Subcutaneous abdominal adipose tissue (tissue), 5 donors: ENCODE measurements at regions not wholly inside any gene's neighbourhood (a gene's known extent, or its start where the extent isn't known, plus 50 kb on each side); places are given as distances from the start of the nearest gene placed in this dataset.

ENCODE experiments used
- H3K27ac ChIP-seq: one replicate; pipeline ENCODE4 v1.7.0; 2013; ENCODE audit warnings: low read depth, mild to moderate bottlenecking, inconsistent platforms, low read length, moderate library complexity
- H3K27me3 ChIP-seq, 5 donors: one replicate each; pipeline ENCODE4 v1.7.0; 2013; ENCODE audit warnings: low read length in 5 of 5, inconsistent platforms in 1 of 5; ENCODE audit not compliant: control insufficient read depth in 5 of 5, insufficient read depth in 4 of 5
- H3K36me3 ChIP-seq, 5 donors: one replicate each; pipeline ENCODE4 v1.7.0; 2013; ENCODE audit warnings: low read length in 5 of 5; ENCODE audit not compliant: control insufficient read depth in 5 of 5, insufficient read depth in 5 of 5
- H3K4me1 ChIP-seq, 5 donors: one replicate each; pipeline ENCODE4 v1.7.0; 2013; ENCODE audit warnings: low read length in 5 of 5, mild to moderate bottlenecking in 3 of 5, moderate library complexity in 1 of 5; ENCODE audit not compliant: control insufficient read depth in 5 of 5, insufficient read depth in 5 of 5
- H3K4me3 ChIP-seq, 5 donors: one replicate each; pipeline ENCODE4 v1.7.0; 2013; ENCODE audit warnings: low read length in 5 of 5, low read depth in 1 of 5
- H3K9ac ChIP-seq, 5 donors: one replicate each; pipeline ENCODE4 v1.7.0; 2013; ENCODE audit warnings: low read length in 5 of 5, mild to moderate bottlenecking in 4 of 5, moderate library complexity in 3 of 5
- H3K9me3 ChIP-seq, 5 donors: one replicate each; pipeline ENCODE4 v1.7.0; 2013; ENCODE audit warnings: low read length in 5 of 5; ENCODE audit not compliant: control insufficient read depth in 5 of 5
- donor health status: healthy.
- donor health status: healthy.
- donor health status: healthy.
- donor health status: healthy.
- donor health status: healthy.

DNA sequence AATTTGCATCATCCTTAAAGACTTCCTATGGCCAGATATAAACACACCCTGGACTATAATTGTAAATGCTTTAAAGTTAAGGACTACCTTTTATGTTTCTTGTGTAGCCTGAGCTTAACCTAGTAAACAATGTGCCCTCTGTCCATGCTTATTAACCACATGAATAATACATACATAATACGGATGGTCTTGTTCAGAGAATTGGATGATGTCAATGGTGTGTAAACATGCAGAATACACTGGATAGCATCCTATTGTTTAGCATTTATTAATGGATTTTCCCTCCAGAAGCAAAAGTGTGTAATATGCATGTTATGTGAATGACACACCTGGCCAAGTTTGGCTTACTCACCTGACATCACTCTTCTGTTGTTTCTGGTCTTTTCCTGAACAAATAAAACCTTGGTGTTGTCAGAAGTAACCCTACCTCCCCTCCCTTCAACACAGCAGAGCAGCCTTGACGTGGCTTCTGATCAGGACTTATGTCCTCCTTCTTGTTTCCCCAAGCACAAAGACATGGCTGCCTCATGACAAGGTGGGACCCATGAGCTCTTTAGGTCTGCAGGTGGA, 517.9 kb downstream of the MTRR start:
- Histone ChIP-seq H3K27me3 (no peaks in the 10 kb centered on the region), H3K27ac (no peak overlapping the region), H3K9ac (no peak overlapping the region), H3K36me3 (no peaks in the 10 kb centered on the region), H3K4me3 (no peak overlapping the region), H3K9me3 (no peaks in the 10 kb centered on the region), H3K4me1 (no peaks in the 10 kb centered on the region)

DNA sequence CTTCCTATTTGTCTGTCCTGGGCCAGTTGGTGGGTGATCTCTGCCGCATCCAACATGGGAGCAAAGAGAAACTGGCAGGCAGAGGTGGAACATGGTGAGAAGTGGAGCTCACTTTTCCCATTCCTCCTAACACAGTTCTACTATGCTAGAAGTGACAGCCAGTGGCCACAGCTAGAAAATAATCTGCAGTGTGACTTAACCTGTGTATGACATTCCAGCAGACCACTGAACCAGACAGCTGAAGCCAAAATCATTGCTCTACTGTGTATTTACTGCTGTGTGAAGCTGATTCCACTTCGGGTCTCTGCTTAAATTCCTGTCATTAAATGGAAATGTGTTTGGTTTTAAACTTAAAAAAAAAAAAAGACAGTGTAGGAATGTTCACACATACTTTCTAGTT, 523.0 kb downstream of the MTRR start:
- Histone ChIP-seq H3K4me1 (no peaks in the 10 kb centered on the region), H3K9me3 (no peaks in the 10 kb centered on the region), H3K27ac (no peak overlapping the region), H3K36me3 (no peaks in the 10 kb centered on the region), H3K27me3 (no peaks in the 10 kb centered on the region), H3K4me3 (no peak overlapping the region), H3K9ac (no peak overlapping the region)

DNA sequence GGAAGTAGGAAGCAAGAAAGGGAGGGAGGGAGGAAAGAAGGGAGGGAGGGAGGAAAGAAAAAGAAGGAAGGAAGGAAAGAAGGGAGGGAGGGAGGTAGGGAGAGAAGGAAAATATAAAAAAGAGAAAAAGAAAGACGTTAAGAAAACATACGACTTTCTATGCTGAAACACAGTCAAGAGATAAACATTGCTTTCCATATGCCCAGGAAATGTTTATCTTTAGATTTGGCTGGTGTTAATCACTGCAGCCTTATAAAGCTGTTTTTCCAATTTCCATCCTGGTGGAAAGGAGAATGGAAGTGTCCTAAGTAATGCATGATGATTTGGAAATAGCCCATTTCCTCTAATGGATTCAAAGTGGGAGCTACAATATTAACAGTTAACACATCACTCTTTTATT, 524.3 kb downstream of the MTRR start:
- Histone ChIP-seq H3K4me3 (no peak overlapping the region), H3K27me3 (no peaks in the 10 kb centered on the region), H3K4me1 (no peaks in the 10 kb centered on the region), H3K27ac (no peak overlapping the region), H3K9ac (no peak overlapping the region), H3K9me3 (no peaks in the 10 kb centered on the region), H3K36me3 (no peaks in the 10 kb centered on the region)

DNA sequence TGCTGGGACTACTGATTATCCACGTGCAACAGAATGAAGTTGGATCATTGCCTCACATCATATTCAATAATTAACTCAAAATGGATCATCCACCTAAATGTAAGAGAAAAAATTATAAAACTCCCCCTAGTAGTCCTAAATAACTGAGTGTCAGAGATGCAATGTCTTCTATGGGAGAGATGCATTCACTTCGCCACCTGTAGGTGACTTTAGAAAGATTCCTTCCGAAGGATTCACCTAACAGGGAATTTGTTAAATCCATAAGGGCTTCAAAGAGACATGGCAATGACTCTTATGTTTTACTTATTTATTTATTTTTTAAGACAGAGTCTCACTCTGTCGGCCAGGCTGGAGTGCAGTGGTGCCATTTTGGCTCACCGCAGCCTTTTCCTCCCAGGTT, 526.0 kb downstream of the MTRR start:
- Histone ChIP-seq H3K27me3 (no peaks in the 10 kb centered on the region), H3K4me1 (no peaks in the 10 kb centered on the region), H3K27ac (no peak overlapping the region), H3K9me3 (no peaks in the 10 kb centered on the region), H3K36me3 (no peaks in the 10 kb centered on the region), H3K9ac (no peak overlapping the region), H3K4me3 (no peak overlapping the region)

DNA sequence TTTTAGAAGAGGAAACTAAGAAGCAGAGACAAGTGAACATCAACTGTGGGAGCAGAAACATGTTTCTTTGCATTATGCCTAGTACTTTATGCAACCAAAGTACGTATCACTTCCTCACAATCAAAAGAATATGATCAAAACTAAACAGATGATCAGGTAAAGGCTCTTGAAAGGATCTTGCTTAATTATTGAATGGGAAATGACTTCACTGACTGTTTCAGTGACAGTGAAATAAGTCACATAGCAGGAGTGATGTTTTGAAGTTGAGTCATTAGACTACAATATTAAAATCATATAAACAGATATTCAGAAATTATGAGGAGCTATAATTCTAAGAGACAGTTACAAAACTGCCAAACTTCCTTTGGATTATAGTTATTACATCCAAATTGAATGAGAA, 527.3 kb downstream of the MTRR start:
- H3K9me3 ChIP-seq = no peaks in the 10 kb centered on the region
- no peak overlapping the region for H3K27ac ChIP-seq
- H3K36me3 ChIP-seq = no peaks in the 10 kb centered on the region
- no peak overlapping the region for H3K9ac ChIP-seq
- H3K27me3 ChIP-seq = no peaks in the 10 kb centered on the region
- H3K4me3 ChIP-seq = no peak overlapping the region
- no peaks in the 10 kb centered on the region for H3K4me1 ChIP-seq

DNA sequence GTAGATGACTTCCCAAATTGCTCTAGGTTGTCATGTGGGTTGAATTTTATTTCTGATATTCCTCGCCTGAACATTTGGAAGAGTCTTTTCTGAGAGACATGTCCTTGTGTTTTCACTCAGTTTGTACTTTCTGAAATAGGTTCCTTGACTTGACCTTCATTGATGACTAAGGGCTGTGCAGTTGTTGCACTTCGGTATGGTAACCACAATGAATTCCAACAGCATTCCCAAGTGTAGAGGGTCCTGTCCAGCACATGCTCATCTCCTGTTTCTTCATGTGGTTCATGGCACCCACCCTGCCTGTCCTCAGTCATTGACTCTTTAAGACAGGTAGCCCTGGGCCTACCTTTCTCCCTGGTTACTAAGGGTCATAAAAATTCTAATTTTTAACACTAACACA, 527.8 kb downstream of the MTRR start:
- Histone ChIP-seq H3K4me1 (no peaks in the 10 kb centered on the region), H3K27me3 (no peaks in the 10 kb centered on the region), H3K9ac (no peak overlapping the region), H3K36me3 (no peaks in the 10 kb centered on the region), H3K27ac (no peak overlapping the region), H3K4me3 (no peak overlapping the region), H3K9me3 (peaks cover 0 to under 1% (median 0%) of the 10 kb centered on the region in 5 donors)

DNA sequence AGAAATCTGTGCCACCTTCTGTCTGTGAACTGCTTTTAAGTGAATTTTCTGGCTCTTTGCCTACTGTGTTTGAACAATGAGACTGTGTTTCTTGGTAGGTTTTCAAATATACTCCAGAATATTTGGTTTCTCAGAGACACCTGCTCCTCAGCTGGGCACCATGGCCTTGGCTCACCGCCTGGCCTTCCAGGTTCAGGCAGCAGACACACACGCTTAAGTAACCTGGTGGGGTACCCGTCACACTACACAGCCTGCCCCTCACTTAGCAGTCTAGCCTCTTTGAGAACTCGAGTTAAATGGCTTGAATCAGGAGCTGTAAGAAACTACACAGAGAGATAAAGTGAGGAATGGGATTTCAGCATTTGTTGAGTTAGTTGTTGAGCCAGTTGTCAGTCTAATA, 530.5 kb downstream of the MTRR start:
- H3K27me3 ChIP-seq = no peaks in the 10 kb centered on the region
- peaks cover 0 to 6% (median 0%) of the 10 kb centered on the region in 5 donors for H3K9me3 ChIP-seq
- no peaks in the 10 kb centered on the region for H3K4me1 ChIP-seq
- H3K9ac ChIP-seq = no peak overlapping the region
- no peak overlapping the region for H3K4me3 ChIP-seq
- H3K36me3 ChIP-seq = no peaks in the 10 kb centered on the region
- no peak overlapping the region for H3K27ac ChIP-seq

DNA sequence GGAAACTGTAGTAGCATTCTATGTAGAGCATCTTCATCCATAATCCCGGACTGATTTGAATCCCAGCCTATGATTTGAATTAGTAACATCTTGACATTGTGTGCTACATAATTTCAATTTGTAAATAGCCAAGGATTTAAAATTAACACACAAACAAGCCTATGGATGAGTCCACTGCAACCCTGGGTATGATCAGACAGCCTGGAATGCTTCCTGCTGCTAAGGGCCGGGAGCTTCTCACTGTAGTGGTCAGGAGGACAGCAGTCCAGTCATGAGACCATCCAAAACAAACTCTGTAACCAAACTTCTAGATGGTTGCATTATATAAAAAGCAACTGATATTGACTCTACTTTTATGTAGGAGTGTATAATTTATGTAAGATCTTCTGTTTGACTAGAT, 539.3 kb downstream of the MTRR start:
- H3K36me3 ChIP-seq = no peaks in the 10 kb centered on the region

DNA sequence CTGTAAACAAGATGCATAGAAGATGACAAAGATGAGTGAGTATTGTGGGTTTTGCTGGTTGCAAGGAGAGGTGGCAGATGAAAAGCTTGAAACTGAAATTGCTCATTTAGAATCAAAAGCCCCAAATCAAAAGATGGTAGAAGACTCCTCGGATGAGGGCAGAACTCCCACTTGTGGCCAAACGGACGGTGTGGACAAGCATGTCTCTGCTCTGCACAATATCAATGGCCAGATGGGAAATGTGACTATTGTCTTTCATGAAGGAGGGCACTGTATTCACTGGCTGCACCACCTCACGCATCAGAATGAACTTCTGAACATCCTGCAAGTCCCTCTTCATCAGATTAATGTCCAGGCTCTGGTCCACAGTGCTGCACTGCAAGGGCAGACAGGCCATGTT, 541.7 kb downstream of the MTRR start:
- no peaks in the 10 kb centered on the region for H3K9me3 ChIP-seq
- no peak overlapping the region for H3K27ac ChIP-seq
- no peak overlapping the region for H3K9ac ChIP-seq

More for the DNA sequence above, 539.3 kb downstream of the MTRR start:
- Histone ChIP-seq H3K27ac (no peak overlapping the region), H3K4me3 (no peak overlapping the region), H3K9me3 (peaks cover 0 to 6% (median 0%) of the 10 kb centered on the region in 5 donors), H3K27me3 (no peaks in the 10 kb centered on the region), H3K4me1 (no peaks in the 10 kb centered on the region), H3K9ac (no peak overlapping the region)

DNA sequence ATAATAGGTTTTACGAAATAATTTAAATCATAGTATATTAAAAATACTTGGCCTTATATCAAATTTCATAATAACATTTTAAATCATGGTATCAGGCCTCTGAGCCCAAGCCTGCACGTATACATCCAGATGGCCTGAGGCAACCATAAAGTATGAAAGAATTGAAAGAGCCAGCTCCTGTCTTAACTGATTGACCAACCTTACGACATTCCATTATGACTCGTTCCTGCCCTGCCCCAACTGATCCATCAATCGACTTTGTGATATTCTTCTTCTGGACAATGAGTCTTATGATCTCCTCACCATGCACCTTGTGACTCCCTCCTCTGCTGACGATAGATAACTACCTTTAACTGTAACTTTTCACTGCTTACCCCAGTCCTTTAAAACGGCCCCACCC, 545.0 kb downstream of the MTRR start:
- Histone ChIP-seq H3K9ac (no peak overlapping the region), H3K9me3 (no peaks in the 10 kb centered on the region), H3K27ac (no peak overlapping the region), H3K4me3 (no peak overlapping the region), H3K27me3 (no peaks in the 10 kb centered on the region), H3K4me1 (no peaks in the 10 kb centered on the region), H3K36me3 (no peaks in the 10 kb centered on the region)

More for the DNA sequence above, 541.7 kb downstream of the MTRR start:
- H3K36me3 ChIP-seq = no peaks in the 10 kb centered on the region
- no peak overlapping the region for H3K4me3 ChIP-seq
- no peaks in the 10 kb centered on the region for H3K4me1 ChIP-seq
- H3K27me3 ChIP-seq = no peaks in the 10 kb centered on the region
